H1 (cell line): ENCODE measurements at regions not wholly inside any gene's neighbourhood (a gene's known extent, or its start where the extent isn't known, plus 50 kb on each side); places are given as distances from the start of the nearest gene placed in this dataset.

Source experiments
- FOSL1 ChIP-seq: IDR thresholded peaks from 2 replicates; pipeline ENCODE4 v1.6.1; 2011; ENCODE audit warnings: mild to moderate bottlenecking, low read depth, low read length, moderate library complexity; ENCODE audit not compliant: insufficient read depth
- SP2 ChIP-seq: IDR thresholded peaks from 2 replicates; pipeline ENCODE4 v1.6.1; 2012; ENCODE audit warnings: mild to moderate bottlenecking, low read length, inconsistent platforms
- TF ChIP-seq, protein P1 (sequence below): IDR thresholded peaks from 2 replicates; pipeline ENCODE4 v1.6.1; 2011; ENCODE audit warnings: low read length, improper control_type of control experiment

DNA sequence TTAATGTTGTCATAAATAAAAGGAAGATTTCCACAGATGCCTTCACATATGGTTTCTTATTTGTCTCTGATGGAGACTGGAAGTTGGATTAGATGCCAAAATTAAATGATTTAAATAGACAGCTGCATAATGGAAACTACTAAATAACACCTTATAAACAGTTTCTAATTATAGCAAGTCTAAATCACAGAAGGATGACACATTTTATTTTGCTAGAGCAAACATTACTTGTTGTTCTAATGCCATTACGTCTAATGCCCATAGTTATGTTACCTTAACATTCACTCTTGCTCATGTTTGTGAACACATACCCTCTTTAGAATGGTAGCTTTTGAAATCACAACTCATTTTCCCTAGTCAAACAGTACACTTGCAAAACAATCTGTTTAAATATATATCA, 92.8 kb downstream of the ZIC4 start (continued):
- TF ChIP-seq, protein P1, sequence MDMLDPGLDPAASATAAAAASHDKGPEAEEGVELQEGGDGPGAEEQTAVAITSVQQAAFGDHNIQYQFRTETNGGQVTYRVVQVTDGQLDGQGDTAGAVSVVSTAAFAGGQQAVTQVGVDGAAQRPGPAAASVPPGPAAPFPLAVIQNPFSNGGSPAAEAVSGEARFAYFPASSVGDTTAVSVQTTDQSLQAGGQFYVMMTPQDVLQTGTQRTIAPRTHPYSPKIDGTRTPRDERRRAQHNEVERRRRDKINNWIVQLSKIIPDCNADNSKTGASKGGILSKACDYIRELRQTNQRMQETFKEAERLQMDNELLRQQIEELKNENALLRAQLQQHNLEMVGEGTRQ = no peak
- TF ChIP-seq FOSL1 (no peak), SP2 (no peak)
- TF ChIP-seq, all 59 proteins: peak for 0
